Kidney glomerular epithelial cell (primary cell): ENCODE measurements at regions not wholly inside any gene's neighbourhood (a gene's known extent, or its start where the extent isn't known, plus 50 kb on each side); places are given as distances from the start of the nearest gene placed in this dataset.

Experiments
- DNase-seq: peaks from one replicate; lab custom pipeline; 2025; lab: John Stamatoyannopoulos, UW

- no peak for DNase-seq
Measured at GRCh38 chr13:79711631-79712030, 230.7 kb downstream of the NDFIP2 start.

GRCh38 chr13:79710376-79710775 lies 229.4 kb downstream of the NDFIP2 start:
- DNase-seq = peak; percentile 76

GRCh38 chr13:79709471-79709870 lies 228.5 kb downstream of the NDFIP2 start:
- DNase-seq = peak; percentile 21

- DNase-seq = no peak
Measured at GRCh38 chr13:79703772-79704171, 222.8 kb downstream of the NDFIP2 start.

GRCh38 chr13:79695754-79696153 lies 214.8 kb downstream of the NDFIP2 start:
- no peak for DNase-seq

GRCh38 chr13:79692846-79693245 lies 211.9 kb downstream of the NDFIP2 start:
- peak; percentile 85 for DNase-seq

GRCh38 chr13:79691826-79692225 lies 210.9 kb downstream of the NDFIP2 start:
- no peak for DNase-seq

- no peak for DNase-seq
Measured at GRCh38 chr13:79688741-79689140, 207.8 kb downstream of the NDFIP2 start.

- DNase-seq = no peak
Measured at GRCh38 chr13:79686441-79686840, 205.5 kb downstream of the NDFIP2 start.

- DNase-seq = no peak
Measured at GRCh38 chr13:79684371-79684770, 203.4 kb downstream of the NDFIP2 start.

- DNase-seq = no peak
Measured at GRCh38 chr13:79682164-79682563, 201.2 kb downstream of the NDFIP2 start.

- DNase-seq = peak; percentile 72
Measured at GRCh38 chr13:79681069-79681468, 200.1 kb downstream of the NDFIP2 start.

- DNase-seq = no peak
Measured at GRCh38 chr13:79680485-79680884, 199.5 kb downstream of the NDFIP2 start.

GRCh38 chr13:79679334-79679733 lies 198.4 kb downstream of the NDFIP2 start:
- DNase-seq = peak; percentile 72

GRCh38 chr13:79678100-79678499 lies 197.1 kb downstream of the NDFIP2 start:
- DNase-seq = peak; percentile 43

- no peak for DNase-seq
Measured at GRCh38 chr13:79675931-79676660, 195.1 kb downstream of the NDFIP2 start.

- no peak for DNase-seq
Measured at GRCh38 chr13:79674765-79675515, 194.0 kb downstream of the NDFIP2 start.

- no peak for DNase-seq
Measured at GRCh38 chr13:79673993-79674377, 193.0 kb downstream of the NDFIP2 start.

GRCh38 chr13:79673310-79673992 lies 192.5 kb downstream of the NDFIP2 start:
- no peak for DNase-seq

GRCh38 chr13:79671420-79671819 lies 190.5 kb downstream of the NDFIP2 start:
- DNase-seq = no peak

GRCh38 chr13:79668201-79668752 lies 187.3 kb downstream of the NDFIP2 start:
- DNase-seq = no peak

GRCh38 chr13:79667771-79668170 lies 186.8 kb downstream of the NDFIP2 start:
- DNase-seq = no peak
